Esophagus squamous epithelium (tissue), 4 donors: ENCODE measurements at regions not wholly inside any gene's neighbourhood (a gene's known extent, or its start where the extent isn't known, plus 50 kb on each side); places are given as distances from the start of the nearest gene placed in this dataset.

Experiments used
- POLR2A ChIP-seq, 4 donors: fragments of 450-650 bp; IDR thresholded peaks; one replicate each; pipeline ENCODE4 v1.6.1; 2017; ENCODE audit warnings: antibody characterized with exemption in 4 of 4, mild to moderate bottlenecking in 4 of 4, moderate library complexity in 3 of 4
- TF ChIP-seq, protein P1 (sequence below), 6 experiments: fragments of 450-650 bp in 4 of 6; fragments of 200-600 bp in 2 of 6; sonication (generic) in 2 of 6; IDR thresholded peaks; one replicate each; pipeline ENCODE4 v1.5.1; 2016 to 2019; ENCODE audit warnings: antibody characterized with exemption in 6 of 6, mild to moderate bottlenecking in 4 of 6, moderate library complexity in 4 of 6

DNA sequence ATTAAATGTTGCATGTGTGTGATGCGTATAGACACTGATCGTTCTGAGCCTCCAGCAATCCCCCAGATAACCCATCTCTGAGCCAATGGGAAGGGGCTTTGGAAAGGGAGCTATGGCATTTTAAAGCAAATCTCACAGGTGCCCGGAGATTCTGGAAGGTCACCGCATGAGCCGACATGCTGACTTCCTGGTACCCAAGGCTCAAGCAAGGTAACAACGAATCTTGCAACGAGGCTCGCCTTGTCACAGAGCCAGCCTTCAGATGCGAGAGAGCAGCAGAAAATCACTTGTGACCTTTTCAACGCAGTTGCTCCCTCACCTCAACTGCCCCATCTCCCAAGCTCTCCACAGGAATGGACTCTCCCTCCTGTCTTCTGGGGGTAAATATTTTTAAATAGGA lies 154.8 kb upstream of the CDH5 start:
- TF ChIP-seq, protein P1, sequence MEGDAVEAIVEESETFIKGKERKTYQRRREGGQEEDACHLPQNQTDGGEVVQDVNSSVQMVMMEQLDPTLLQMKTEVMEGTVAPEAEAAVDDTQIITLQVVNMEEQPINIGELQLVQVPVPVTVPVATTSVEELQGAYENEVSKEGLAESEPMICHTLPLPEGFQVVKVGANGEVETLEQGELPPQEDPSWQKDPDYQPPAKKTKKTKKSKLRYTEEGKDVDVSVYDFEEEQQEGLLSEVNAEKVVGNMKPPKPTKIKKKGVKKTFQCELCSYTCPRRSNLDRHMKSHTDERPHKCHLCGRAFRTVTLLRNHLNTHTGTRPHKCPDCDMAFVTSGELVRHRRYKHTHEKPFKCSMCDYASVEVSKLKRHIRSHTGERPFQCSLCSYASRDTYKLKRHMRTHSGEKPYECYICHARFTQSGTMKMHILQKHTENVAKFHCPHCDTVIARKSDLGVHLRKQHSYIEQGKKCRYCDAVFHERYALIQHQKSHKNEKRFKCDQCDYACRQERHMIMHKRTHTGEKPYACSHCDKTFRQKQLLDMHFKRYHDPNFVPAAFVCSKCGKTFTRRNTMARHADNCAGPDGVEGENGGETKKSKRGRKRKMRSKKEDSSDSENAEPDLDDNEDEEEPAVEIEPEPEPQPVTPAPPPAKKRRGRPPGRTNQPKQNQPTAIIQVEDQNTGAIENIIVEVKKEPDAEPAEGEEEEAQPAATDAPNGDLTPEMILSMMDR (IDR thresholded peaks at IDR 0.05): no peak
- no peak for TF ChIP-seq POLR2A (IDR thresholded peaks at IDR 0.05)
